Lower leg skin (tissue), 3 donors: ENCODE measurements at regions not wholly inside any gene's neighbourhood (a gene's known extent, or its start where the extent isn't known, plus 50 kb on each side); places are given as distances from the start of the nearest gene placed in this dataset.

Experiments used
- POLR2A ChIP-seq, 2 donors: fragments of 450-650 bp; IDR thresholded peaks; one replicate each; pipeline ENCODE4 v1.6.1; 2016 to 2017; ENCODE audit warnings: antibody characterized with exemption in 2 of 2, mild to moderate bottlenecking in 1 of 2, moderate library complexity in 1 of 2
- TF ChIP-seq, protein P1 (sequence below), 3 donors: fragments of 450-650 bp; IDR thresholded peaks; one replicate each; pipeline ENCODE4 v1.5.1; 2016; ENCODE audit warnings: antibody characterized with exemption in 3 of 3, mild to moderate bottlenecking in 3 of 3, moderate library complexity in 2 of 3

GRCh38 chr1:115454837-115455511 lies 116.9 kb upstream of the NGF start:
- TF ChIP-seq, protein P1, sequence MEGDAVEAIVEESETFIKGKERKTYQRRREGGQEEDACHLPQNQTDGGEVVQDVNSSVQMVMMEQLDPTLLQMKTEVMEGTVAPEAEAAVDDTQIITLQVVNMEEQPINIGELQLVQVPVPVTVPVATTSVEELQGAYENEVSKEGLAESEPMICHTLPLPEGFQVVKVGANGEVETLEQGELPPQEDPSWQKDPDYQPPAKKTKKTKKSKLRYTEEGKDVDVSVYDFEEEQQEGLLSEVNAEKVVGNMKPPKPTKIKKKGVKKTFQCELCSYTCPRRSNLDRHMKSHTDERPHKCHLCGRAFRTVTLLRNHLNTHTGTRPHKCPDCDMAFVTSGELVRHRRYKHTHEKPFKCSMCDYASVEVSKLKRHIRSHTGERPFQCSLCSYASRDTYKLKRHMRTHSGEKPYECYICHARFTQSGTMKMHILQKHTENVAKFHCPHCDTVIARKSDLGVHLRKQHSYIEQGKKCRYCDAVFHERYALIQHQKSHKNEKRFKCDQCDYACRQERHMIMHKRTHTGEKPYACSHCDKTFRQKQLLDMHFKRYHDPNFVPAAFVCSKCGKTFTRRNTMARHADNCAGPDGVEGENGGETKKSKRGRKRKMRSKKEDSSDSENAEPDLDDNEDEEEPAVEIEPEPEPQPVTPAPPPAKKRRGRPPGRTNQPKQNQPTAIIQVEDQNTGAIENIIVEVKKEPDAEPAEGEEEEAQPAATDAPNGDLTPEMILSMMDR (IDR thresholded peaks at IDR 0.05): no peak
- no peak for TF ChIP-seq POLR2A (IDR thresholded peaks at IDR 0.05)
